H1 (cell line): ENCODE measurements at regions not wholly inside any gene's neighbourhood (a gene's known extent, or its start where the extent isn't known, plus 50 kb on each side); places are given as distances from the start of the nearest gene placed in this dataset.
A peak's percentile ranks its signal among the peaks of the same experiment; 100 is the strongest.

ENCODE experiments used
- CTCF ChIA-PET: fragments of 300-600 bp; sonication (Branson Sonifier 250); formaldehyde crosslinking; loops from one replicate; lab custom pipeline; 2021; ENCODE audit not compliant: partially characterized antibody; lab: Charles Lee
- POLR2A ChIA-PET: fragments of 300-600 bp; sonication (Branson Sonifier 250); formaldehyde crosslinking; loops from one replicate; lab custom pipeline; 2021; ENCODE audit warnings: inconsistent platforms; ENCODE audit not compliant: partially characterized antibody; lab: Charles Lee
- DNase-seq, 2 experiments: peaks; one replicate each; pipeline versions ENCODE4 v3.0.0 to v3.0.0-alpha.2; 2010 to 2022; ENCODE audit warnings: low spot score in 2 of 2, low read depth in 1 of 2, mixed read lengths in 1 of 2
- FAIRE-seq: peaks from 2 replicates; lab custom pipeline; 2011; peaks lifted over from hg19 to GRCh38; lab: Jason Lieb, UNC
- H2AFZ ChIP-seq: 2 replicates; pipeline ENCODE4 v1.8.1; 2012; ENCODE audit warnings: low read length, inconsistent platforms
- H2AK5ac ChIP-seq: 2 replicates; pipeline ENCODE4 v1.6.1; 2013; ENCODE audit warnings: low read depth, low read length
- H2BK120ac ChIP-seq: replicated peaks from 2 replicates; pipeline ENCODE3; 2013; ENCODE audit warnings: low read depth, low read length, inconsistent platforms
- H2BK12ac ChIP-seq: 2 replicates; pipeline ENCODE4 v1.6.1; 2013; ENCODE audit warnings: low read depth, low read length
- H2BK15ac ChIP-seq: 2 replicates; pipeline ENCODE4 v1.6.1; 2013; ENCODE audit warnings: low read length
- H2BK20ac ChIP-seq: 2 replicates; pipeline ENCODE4 v1.6.1; 2013; ENCODE audit warnings: low read length
- H2BK5ac ChIP-seq: 2 replicates; pipeline ENCODE4 v1.6.1; 2013; ENCODE audit warnings: low read depth, low read length
- H3K14ac ChIP-seq: 2 replicates; pipeline ENCODE4 v1.6.1; 2013; ENCODE audit warnings: inconsistent platforms; ENCODE audit not compliant: insufficient read length
- H3K18ac ChIP-seq: 2 replicates; pipeline ENCODE4 v1.6.1; 2013; ENCODE audit warnings: low read length; ENCODE audit errors: extremely low read depth
- H3K23ac ChIP-seq: 2 replicates; pipeline ENCODE4 v1.6.1; 2013; ENCODE audit warnings: inconsistent platforms; ENCODE audit not compliant: insufficient read length
- H3K23me2 ChIP-seq: 2 replicates; pipeline ENCODE4 v1.6.1; 2013; ENCODE audit warnings: low read depth, low read length
- H3K27ac ChIP-seq: 2 replicates; pipeline ENCODE4 v1.6.1; 2011; ENCODE audit warnings: low read depth, low read length, inconsistent platforms
- H3K27me3 ChIP-seq, 4 experiments: replicated peaks in 1 of 4; 1 replicate in 1 of 4; 2 replicates in 3 of 4; pipeline versions ENCODE4 v1.6.1 to v1.8.1; 2011 to 2013; ENCODE audit warnings: low read length in 3 of 4, mild to moderate bottlenecking in 3 of 4, inconsistent platforms in 2 of 4, mixed read lengths in 2 of 4, moderate library complexity in 1 of 4; ENCODE audit not compliant: control insufficient read depth in 3 of 4, insufficient read depth in 3 of 4; ENCODE audit errors: extremely low read depth in 1 of 4
- H3K36me3 ChIP-seq, 4 experiments: 2 replicates each; pipeline versions ENCODE4 v1.6.1 to v1.8.1; 2011 to 2013; ENCODE audit warnings: mild to moderate bottlenecking in 4 of 4, low read length in 3 of 4, moderate library complexity in 2 of 4, control low read depth in 1 of 4, inconsistent platforms in 1 of 4; ENCODE audit not compliant: insufficient read depth in 4 of 4, control insufficient read depth in 2 of 4
- H3K4ac ChIP-seq: replicated peaks from 2 replicates; pipeline ENCODE3; 2013; ENCODE audit warnings: low read length, low read depth, mixed read lengths, inconsistent platforms; ENCODE audit not compliant: insufficient read length
- H3K4me1 ChIP-seq, 4 experiments: replicated peaks in 1 of 4; 1 replicate in 1 of 4; 2 replicates in 3 of 4; pipeline versions ENCODE4 v1.6.1 to v1.8.1; 2011 to 2013; ENCODE audit warnings: low read length in 3 of 4, inconsistent platforms in 2 of 4, mixed read lengths in 1 of 4; ENCODE audit not compliant: insufficient read depth in 4 of 4, control insufficient read depth in 3 of 4
- H3K4me2 ChIP-seq, 2 experiments: 2 replicates each; pipeline versions ENCODE4 v1.6.1 to v1.8.1; 2011 to 2013; ENCODE audit warnings: low read depth in 2 of 2, low read length in 2 of 2, control low read depth in 1 of 2, inconsistent platforms in 1 of 2, mild to moderate bottlenecking in 1 of 2; ENCODE audit not compliant: insufficient read depth in 1 of 2
- H3K4me3 ChIP-seq, 4 experiments: fragments of 200-600, 300-600 bp in 1 of 4; sonication (generic), shearing (Covaris generic), sonication (Bioruptor Twin) in 1 of 4; 2 replicates each; pipeline versions ENCODE4 v1.5.1 to v1.8.1; 2011 to 2016; ENCODE audit warnings: low read length in 4 of 4, low read depth in 3 of 4, control low read depth in 2 of 4, inconsistent platforms in 2 of 4, mild to moderate bottlenecking in 2 of 4, mixed read lengths in 1 of 4, moderate library complexity in 1 of 4; ENCODE audit not compliant: insufficient read depth in 2 of 4; ENCODE audit errors: extremely low read depth in 1 of 4
- H3K56ac ChIP-seq: replicated peaks from 2 replicates; pipeline ENCODE3; 2013; ENCODE audit warnings: low read depth, mild to moderate bottlenecking, mixed read lengths, low read length, inconsistent platforms; ENCODE audit not compliant: insufficient read length
- H3K79me1 ChIP-seq: 2 replicates; pipeline ENCODE4 v1.6.1; 2013; ENCODE audit warnings: low read depth, low read length, control low read depth
- H3K79me2 ChIP-seq, 2 experiments: 2 replicates each; pipeline versions ENCODE4 v1.6.1 to v1.8.1; 2012 to 2013; ENCODE audit warnings: low read length in 2 of 2, mild to moderate bottlenecking in 2 of 2, inconsistent platforms in 1 of 2; ENCODE audit not compliant: insufficient read depth in 2 of 2, control insufficient read depth in 1 of 2
- H3K9ac ChIP-seq, 4 experiments: replicated peaks in 1 of 4; 1 replicate in 1 of 4; 2 replicates in 3 of 4; pipeline versions ENCODE4 v1.6.1 to v1.8.1; 2011 to 2013; ENCODE audit warnings: low read depth in 3 of 4, low read length in 3 of 4, control low read depth in 2 of 4, mild to moderate bottlenecking in 2 of 4, moderate library complexity in 2 of 4, inconsistent platforms in 1 of 4; ENCODE audit errors: extremely low read depth in 1 of 4
- H3K9me3 ChIP-seq, 2 experiments: 2 replicates each; pipeline versions ENCODE4 v1.6.1 to v1.8.1; 2012 to 2013; ENCODE audit warnings: mild to moderate bottlenecking in 2 of 2, moderate library complexity in 2 of 2, control low read depth in 1 of 2, inconsistent platforms in 1 of 2, low read depth in 1 of 2, low read length in 1 of 2, mixed read lengths in 1 of 2; ENCODE audit not compliant: insufficient read depth in 2 of 2
- H4K20me1 ChIP-seq, 2 experiments: replicated peaks in 1 of 2; 2 replicates each; pipeline versions ENCODE3 to v1.8.1; 2011 to 2013; ENCODE audit warnings: inconsistent platforms in 2 of 2, low read length in 2 of 2, mild to moderate bottlenecking in 1 of 2; ENCODE audit not compliant: insufficient read depth in 2 of 2, control insufficient read depth in 1 of 2
- H4K5ac ChIP-seq: 2 replicates; pipeline ENCODE4 v1.6.1; 2013; ENCODE audit warnings: low read length, low read depth, mixed read lengths, inconsistent platforms; ENCODE audit not compliant: insufficient read length
- H4K8ac ChIP-seq: 2 replicates; pipeline ENCODE4 v1.8.0; 2013; ENCODE audit warnings: mild to moderate bottlenecking, moderate library complexity, low read length, inconsistent platforms; ENCODE audit not compliant: insufficient read depth; ENCODE audit errors: extremely low read depth
- H4K91ac ChIP-seq: replicated peaks from 2 replicates; pipeline ENCODE3; 2013; ENCODE audit warnings: low read length, mixed read lengths, inconsistent platforms; ENCODE audit not compliant: insufficient read length
- RAD21 ChIP-seq, 2 experiments: IDR thresholded peaks in 1 of 2; conservative IDR thresholded peaks in 1 of 2; 2 replicates each; pipeline ENCODE4 v1.6.1; 2011; ENCODE audit warnings: low read depth in 2 of 2, low read length in 2 of 2, improper control_type of control experiment in 1 of 2, inconsistent platforms in 1 of 2, mild to moderate bottlenecking in 1 of 2, moderate library complexity in 1 of 2
- TCF12 ChIP-seq: IDR thresholded peaks from 2 replicates; pipeline ENCODE4 v1.6.1; 2011; ENCODE audit warnings: low read depth, mild to moderate bottlenecking, low read length
- WGBS, 2 experiments: shearing (Covaris generic) in 1 of 2; methylation state at CpG; one replicate each; pipeline versions ENCODE4 v1.1.6 to v1.1.7; 2013 to 2015; ENCODE audit warnings: low lambda C conversion rate in 2 of 2, mixed read lengths in 2 of 2, inconsistent platforms in 1 of 2, low coverage in 1 of 2, missing lambda C conversion rate in 1 of 2; ENCODE audit not compliant: insufficient replicate concordance in 2 of 2, insufficient coverage in 1 of 2, insufficient read length in 1 of 2; ENCODE audit errors: extremely low coverage in 1 of 2, missing lambda C conversion rate in 1 of 2; 5-methylcytosine and 5-hydroxymethylcytosine counted together

GRCh38 chr5:107242411-107243219, 428.1 kb downstream of the EFNA5 start:
- no peak overlapping the region; the same call in 1 of the 2 replicates for H3K18ac ChIP-seq
- peaks cover 0 to 4% (median 0%) of the 10 kb centered on the region in 4 experiments; a peak in 2 of 7 replicates for H3K4me1 ChIP-seq
- no peak overlapping the region for H2BK120ac ChIP-seq
- H3K4me2 ChIP-seq, result no peak overlapping the region
- no peak overlapping the region for H4K5ac ChIP-seq
- no peak overlapping the region for H4K8ac ChIP-seq
- no peak for FAIRE-seq
- H2BK5ac ChIP-seq, result no peak overlapping the region
- H3K4me3 ChIP-seq, result no peak overlapping the region
- H3K56ac ChIP-seq, result no peak overlapping the region
- H3K79me1 ChIP-seq, result no peaks in the 10 kb centered on the region
- no peaks in the 10 kb centered on the region for H3K9me3 ChIP-seq
- no peak overlapping the region for H2BK15ac ChIP-seq
- H3K36me3 ChIP-seq, result no peaks in the 10 kb centered on the region
- DNase-seq, result no peak
- no peak overlapping the region for H2AFZ ChIP-seq
- H3K27me3 ChIP-seq, result no peaks in the 10 kb centered on the region
- no peak overlapping the region for H3K14ac ChIP-seq
- 90% methylated on average over 3 of the region's 3 CpGs; no CpG with 5 or more reads in 1 of the 2 experiments for WGBS, 2 experiments
- no peak overlapping the region for H3K27ac ChIP-seq
- H3K9ac ChIP-seq, result no peak overlapping the region
- no peaks in the 10 kb centered on the region for H4K20me1 ChIP-seq
- ChIA-PET CTCF (interaction anchor here (1.2 kb wide), 1 partner anchor 10 kb away, joined by 3 read pairs; no protein-coding TSS in a partner anchor), POLR2A (no interaction called here)
- no peaks in the 10 kb centered on the region; the same call in 1 of the 2 replicates for H3K23me2 ChIP-seq
- H3K23ac ChIP-seq, result no peak overlapping the region
- H3K4ac ChIP-seq, result no peak overlapping the region
- no peak overlapping the region for H2AK5ac ChIP-seq
- no peak overlapping the region for H2BK12ac ChIP-seq
- no peak overlapping the region for H2BK20ac ChIP-seq
- H3K79me2 ChIP-seq, result no peaks in the 10 kb centered on the region
- no peak overlapping the region for H4K91ac ChIP-seq
- TF ChIP-seq RAD21 (IDR thresholded peaks at IDR 0.05 in 1 of 2, conservative IDR thresholded peaks at IDR 0.05 in 1 of 2; ENCODE audit: low read depth in 2 of 2, low read length in 2 of 2) (0 out of 4 replicates have a peak, but pooled peaks of 1 of the 2 experiments have one; percentile 6), TCF12 (no peak)
